RPMI8226 (cell line): ENCODE measurements at regions not wholly inside any gene's neighbourhood (a gene's known extent, or its start where the extent isn't known, plus 50 kb on each side); places are given as distances from the start of the nearest gene placed in this dataset.
"Not testable (repeated sequence)": the region's sequence is repeated elsewhere in the genome, so short reads cannot be mapped to it uniquely, and the experiment has no call there.

Experiments used
- DNase-seq: peaks from one replicate; pipeline ENCODE4 v3.0.0-alpha.2; 2015

GRCh38 chr5:98521821-98522220 is 251.6 kb upstream of the RGMB start:
- no peak for DNase-seq

- no peak for DNase-seq
Observed at GRCh38 chr5:98524773-98525172, 248.7 kb upstream of the RGMB start.

GRCh38 chr5:98527846-98528245 is 245.6 kb upstream of the RGMB start:
- DNase-seq = no peak

- DNase-seq = no peak
Observed at GRCh38 chr5:98529321-98529720, 244.1 kb upstream of the RGMB start.

- no peak for DNase-seq
Observed at GRCh38 chr5:98530224-98530623, 243.2 kb upstream of the RGMB start.

- no peak for DNase-seq
Observed at GRCh38 chr5:98535901-98536300, 237.6 kb upstream of the RGMB start.

GRCh38 chr5:98540056-98540455 is 233.4 kb upstream of the RGMB start:
- DNase-seq = no peak

GRCh38 chr5:98541641-98542040 is 231.8 kb upstream of the RGMB start:
- DNase-seq = no peak

- no peak for DNase-seq
Observed at GRCh38 chr5:98543490-98543889, 230.0 kb upstream of the RGMB start.

- DNase-seq = not testable (repeated sequence)
Observed at GRCh38 chr5:98546924-98547323, 226.5 kb upstream of the RGMB start.

- DNase-seq = no peak
Observed at GRCh38 chr5:98556712-98557111, 216.8 kb upstream of the RGMB start.

- no peak for DNase-seq
Observed at GRCh38 chr5:98557916-98558315, 215.5 kb upstream of the RGMB start.

GRCh38 chr5:98563885-98564653 is 209.4 kb upstream of the RGMB start:
- DNase-seq = no peak

- no peak for DNase-seq
Observed at GRCh38 chr5:98564836-98565235, 208.6 kb upstream of the RGMB start.

GRCh38 chr5:98568336-98568735 is 205.1 kb upstream of the RGMB start:
- DNase-seq = no peak

GRCh38 chr5:98569288-98569687 is 204.2 kb upstream of the RGMB start:
- DNase-seq = no peak

GRCh38 chr5:98570010-98570409 is 203.5 kb upstream of the RGMB start:
- no peak for DNase-seq

- no peak for DNase-seq
Observed at GRCh38 chr5:98570661-98571191, 202.7 kb upstream of the RGMB start.

- DNase-seq = no peak
Observed at GRCh38 chr5:98573834-98574320, 199.6 kb upstream of the RGMB start.

- no peak for DNase-seq
Observed at GRCh38 chr5:98576275-98576674, 197.2 kb upstream of the RGMB start.

GRCh38 chr5:98578438-98578837 is 195.0 kb upstream of the RGMB start:
- DNase-seq = no peak

GRCh38 chr5:98581112-98581997 is 192.1 kb upstream of the RGMB start:
- DNase-seq = no peak

- no peak for DNase-seq
Observed at GRCh38 chr5:98583586-98583985, 189.9 kb upstream of the RGMB start.
